ENCODE measurements at regions not wholly inside any gene's neighbourhood (a gene's known extent, or its start where the extent isn't known, plus 50 kb on each side); places are given as distances from the start of the nearest gene placed in this dataset.

DNA sequence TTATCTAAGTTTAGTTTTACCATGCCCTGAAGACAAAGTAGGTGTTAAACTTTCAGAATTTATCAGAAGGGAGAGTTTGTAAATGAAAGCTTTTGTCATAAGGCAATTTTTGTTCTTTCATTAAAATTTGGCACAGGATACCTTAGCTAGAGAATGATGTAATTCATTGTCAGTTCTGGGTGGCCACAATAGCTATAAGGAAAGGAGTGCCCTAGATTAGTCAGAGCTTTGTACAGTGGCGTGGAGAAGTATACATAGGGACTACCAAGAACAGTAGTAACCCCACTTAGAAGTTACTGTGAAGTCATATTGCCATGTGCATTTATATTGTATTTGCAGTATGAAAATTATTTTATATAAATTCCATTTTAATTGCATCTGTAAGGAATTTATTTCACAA lies 126.3 kb upstream of the CARD18 start:
- Histone ChIP-seq H3K9me3 (ENCODE audit: control insufficient read depth, insufficient read depth, low read depth, low read length) (no peaks in the 10 kb centered on the region), H3K36me3 (ENCODE audit: control insufficient read depth in 2 of 2, insufficient read depth in 1 of 2, low read length in 2 of 2) (no peaks in the 10 kb centered on the region), H3K27ac (ENCODE audit: extremely low read depth, low read depth, low read length) (no peak overlapping the region), H3K4me3 (ENCODE audit: low read depth, low read length) (no peak overlapping the region), H3K4me1 (ENCODE audit: control insufficient read depth, insufficient read depth, low read length) (no peaks in the 10 kb centered on the region)
- ChIA-PET POLR2A (no interaction called here), CTCF (interaction anchor here (0.5 kb wide), 1 partner anchor 40 kb away, joined by 3 read pairs; no protein-coding TSS in a partner anchor)
- no peak for TF ChIP-seq FEZF1 (tag by site-specific recombination; IDR thresholded peaks at IDR 0.05)
- TF ChIP-seq ZNF677 (tag by site-specific recombination; IDR thresholded peaks at IDR 0.05), result no peak
- TF ChIP-seq ZNF837 (tag by site-specific recombination; IDR thresholded peaks at IDR 0.05), result no peak
- TF ChIP-seq REST (tag by site-specific recombination; IDR thresholded peaks at IDR 0.05), result no peak
- TF ChIP-seq SETDB1 (IDR thresholded peaks at IDR 0.05; ENCODE audit: insufficient read length, low read length), result no peak
- no peak for TF ChIP-seq ZEB2 (tag by site-specific recombination; IDR thresholded peaks at IDR 0.05)

DNA sequence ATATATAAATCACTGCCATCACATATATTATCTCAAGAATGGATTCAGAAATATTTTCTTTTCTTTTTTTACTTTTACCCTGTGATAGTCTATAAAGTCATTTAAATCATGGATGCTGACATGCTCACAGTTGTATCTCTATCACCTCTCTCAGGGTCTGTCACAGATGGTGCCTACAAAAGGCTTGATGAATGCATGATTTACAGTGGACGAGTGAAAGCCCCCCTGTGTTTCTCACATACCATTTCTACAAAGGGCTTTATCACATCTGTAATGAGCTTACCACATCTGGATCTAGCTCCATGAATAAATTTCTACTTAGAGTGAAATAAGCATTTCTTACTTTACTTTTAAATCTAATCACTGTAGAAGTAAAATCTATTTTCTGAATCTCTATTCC lies 121.4 kb upstream of the CARD18 start:
- Histone ChIP-seq H3K4me3 (ENCODE audit: low read depth, low read length) (no peak overlapping the region), H3K36me3 (ENCODE audit: control insufficient read depth in 2 of 2, insufficient read depth in 1 of 2, low read length in 2 of 2) (no peaks in the 10 kb centered on the region), H3K9me3 (ENCODE audit: control insufficient read depth, insufficient read depth, low read depth, low read length) (no peaks in the 10 kb centered on the region), H3K4me1 (ENCODE audit: control insufficient read depth, insufficient read depth, low read length) (no peaks in the 10 kb centered on the region), H3K27ac (ENCODE audit: extremely low read depth, low read depth, low read length) (no peak overlapping the region)
- CTCF ChIA-PET, result no interaction called here
- POLR2A ChIA-PET, result no interaction called here
- TF ChIP-seq ZNF394 (tag by site-specific recombination; IDR thresholded peaks at IDR 0.05; ENCODE audit: borderline replicate concordance) (no peak), ZNF157 (tag by site-specific recombination; IDR thresholded peaks at IDR 0.05) (no peak), MYNN (tag by site-specific recombination; IDR thresholded peaks at IDR 0.05; ENCODE audit: borderline replicate concordance) (no peak), ZSCAN30 (tag by site-specific recombination; IDR thresholded peaks at IDR 0.05) (no peak), ZNF629 (tag by site-specific recombination; IDR thresholded peaks at IDR 0.05) (no peak), HOXC10 (CRISPR knock-in tag; IDR thresholded peaks at IDR 0.05) (no peak), ZNF138 (tag by site-specific recombination; IDR thresholded peaks at IDR 0.05; ENCODE audit: borderline replicate concordance) (no peak)
- TF ChIP-seq, protein P1, sequence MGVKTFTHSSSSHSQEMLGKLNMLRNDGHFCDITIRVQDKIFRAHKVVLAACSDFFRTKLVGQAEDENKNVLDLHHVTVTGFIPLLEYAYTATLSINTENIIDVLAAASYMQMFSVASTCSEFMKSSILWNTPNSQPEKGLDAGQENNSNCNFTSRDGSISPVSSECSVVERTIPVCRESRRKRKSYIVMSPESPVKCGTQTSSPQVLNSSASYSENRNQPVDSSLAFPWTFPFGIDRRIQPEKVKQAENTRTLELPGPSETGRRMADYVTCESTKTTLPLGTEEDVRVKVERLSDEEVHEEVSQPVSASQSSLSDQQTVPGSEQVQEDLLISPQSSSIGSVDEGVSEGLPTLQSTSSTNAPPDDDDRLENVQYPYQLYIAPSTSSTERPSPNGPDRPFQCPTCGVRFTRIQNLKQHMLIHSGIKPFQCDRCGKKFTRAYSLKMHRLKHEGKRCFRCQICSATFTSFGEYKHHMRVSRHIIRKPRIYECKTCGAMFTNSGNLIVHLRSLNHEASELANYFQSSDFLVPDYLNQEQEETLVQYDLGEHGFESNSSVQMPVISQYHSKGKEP (tag by site-specific recombination; IDR thresholded peaks at IDR 0.05), result no peak
- TF ChIP-seq, protein P2, sequence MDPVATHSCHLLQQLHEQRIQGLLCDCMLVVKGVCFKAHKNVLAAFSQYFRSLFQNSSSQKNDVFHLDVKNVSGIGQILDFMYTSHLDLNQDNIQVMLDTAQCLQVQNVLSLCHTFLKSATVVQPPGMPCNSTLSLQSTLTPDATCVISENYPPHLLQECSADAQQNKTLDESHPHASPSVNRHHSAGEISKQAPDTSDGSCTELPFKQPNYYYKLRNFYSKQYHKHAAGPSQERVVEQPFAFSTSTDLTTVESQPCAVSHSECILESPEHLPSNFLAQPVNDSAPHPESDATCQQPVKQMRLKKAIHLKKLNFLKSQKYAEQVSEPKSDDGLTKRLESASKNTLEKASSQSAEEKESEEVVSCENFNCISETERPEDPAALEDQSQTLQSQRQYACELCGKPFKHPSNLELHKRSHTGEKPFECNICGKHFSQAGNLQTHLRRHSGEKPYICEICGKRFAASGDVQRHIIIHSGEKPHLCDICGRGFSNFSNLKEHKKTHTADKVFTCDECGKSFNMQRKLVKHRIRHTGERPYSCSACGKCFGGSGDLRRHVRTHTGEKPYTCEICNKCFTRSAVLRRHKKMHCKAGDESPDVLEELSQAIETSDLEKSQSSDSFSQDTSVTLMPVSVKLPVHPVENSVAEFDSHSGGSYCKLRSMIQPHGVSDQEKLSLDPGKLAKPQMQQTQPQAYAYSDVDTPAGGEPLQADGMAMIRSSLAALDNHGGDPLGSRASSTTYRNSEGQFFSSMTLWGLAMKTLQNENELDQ (tag by site-specific recombination; IDR thresholded peaks at IDR 0.05; ENCODE audit: low read depth), result no peak
